ENCODE measurements at regions not wholly inside any gene's neighbourhood (a gene's known extent, or its start where the extent isn't known, plus 50 kb on each side); places are given as distances from the start of the nearest gene placed in this dataset.

GRCh38 chr4:8732681-8733243, 138.9 kb downstream of the HMX1 start:
- H3K4me3 ChIP-seq (ENCODE audit: low read depth, low read length): no peak overlapping the region
- DNase-seq (ENCODE audit: low read depth): no peak
- FAIRE-seq: no peak
- no peak for TF ChIP-seq CTCF (IDR thresholded peaks at IDR 0.05; ENCODE audit: insufficient read depth, low read length, severe bottlenecking)
- no peaks in the 10 kb centered on the region for H3K27me3 ChIP-seq (ENCODE audit: control insufficient read depth, insufficient read depth, low read length)
- H3K36me3 ChIP-seq (ENCODE audit: control insufficient read depth, insufficient read depth, low read length): no peaks in the 10 kb centered on the region

GRCh38 chr4:8732092-8732491, 139.5 kb downstream of the CPZ start:
- DNase-seq (ENCODE audit: low read depth) (no peak), FAIRE-seq (peak; percentile 75)
- Histone ChIP-seq H3K36me3 (ENCODE audit: control insufficient read depth, insufficient read depth, low read length) (no peaks in the 10 kb centered on the region), H3K4me3 (ENCODE audit: low read depth, low read length) (no peak overlapping the region), H3K27me3 (ENCODE audit: control insufficient read depth, insufficient read depth, low read length) (no peaks in the 10 kb centered on the region)
- TF ChIP-seq CTCF (IDR thresholded peaks at IDR 0.05; ENCODE audit: insufficient read depth, low read length, severe bottlenecking): no peak

GRCh38 chr4:8731364-8731763, 138.8 kb downstream of the CPZ start:
- FAIRE-seq (no peak), DNase-seq (ENCODE audit: low read depth) (no peak)
- H3K27me3 ChIP-seq (ENCODE audit: control insufficient read depth, insufficient read depth, low read length): no peaks in the 10 kb centered on the region
- no peaks in the 10 kb centered on the region for H3K36me3 ChIP-seq (ENCODE audit: control insufficient read depth, insufficient read depth, low read length)
- H3K4me3 ChIP-seq (ENCODE audit: low read depth, low read length): no peak overlapping the region
- no peak for TF ChIP-seq CTCF (IDR thresholded peaks at IDR 0.05; ENCODE audit: insufficient read depth, low read length, severe bottlenecking)

- H3K36me3 ChIP-seq (ENCODE audit: control insufficient read depth, insufficient read depth, low read length): no peaks in the 10 kb centered on the region
- no peak for FAIRE-seq
- H3K4me3 ChIP-seq (ENCODE audit: low read depth, low read length): no peak overlapping the region
- no peaks in the 10 kb centered on the region for H3K27me3 ChIP-seq (ENCODE audit: control insufficient read depth, insufficient read depth, low read length)
- DNase-seq (ENCODE audit: low read depth): no peak
- no peak for TF ChIP-seq CTCF (IDR thresholded peaks at IDR 0.05; ENCODE audit: insufficient read depth, low read length, severe bottlenecking)
These were observed 138.1 kb downstream of the CPZ start for GRCh38 chr4:8730681-8731080.

- Histone ChIP-seq H3K36me3 (ENCODE audit: control insufficient read depth, insufficient read depth, low read length) (no peaks in the 10 kb centered on the region), H3K27me3 (ENCODE audit: control insufficient read depth, insufficient read depth, low read length) (no peaks in the 10 kb centered on the region)
These were observed 137.6 kb downstream of the CPZ start for GRCh38 chr4:8730159-8730558.

More at GRCh38 chr4:8730159-8730558, 137.6 kb downstream of the CPZ start:
- DNase-seq (ENCODE audit: low read depth): no peak
- no peak for FAIRE-seq
- TF ChIP-seq CTCF (IDR thresholded peaks at IDR 0.05; ENCODE audit: insufficient read depth, low read length, severe bottlenecking): no peak
- no peak overlapping the region for H3K4me3 ChIP-seq (ENCODE audit: low read depth, low read length)
